ENCODE measurements at regions not wholly inside any gene's neighbourhood (a gene's known extent, or its start where the extent isn't known, plus 50 kb on each side); places are given as distances from the start of the nearest gene placed in this dataset.

DNA sequence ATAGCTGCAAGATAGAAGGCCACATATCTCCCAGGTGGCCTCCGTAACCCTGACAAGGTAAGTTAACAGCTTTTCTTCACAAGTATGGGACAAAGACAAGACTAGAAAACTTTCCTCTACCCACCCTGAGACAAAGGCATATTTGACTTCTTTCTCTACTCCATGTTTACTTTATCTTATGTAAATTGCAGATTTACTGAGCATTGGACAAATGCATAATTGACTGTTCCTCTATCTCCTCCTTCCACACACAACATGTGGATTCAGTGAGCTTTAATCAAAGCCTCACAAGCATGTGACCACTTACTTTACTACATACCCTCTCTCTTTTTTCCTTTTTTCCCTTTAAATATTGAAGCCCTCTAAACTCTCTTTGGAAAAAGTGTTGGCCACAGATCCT, 289.1 kb upstream of the TMTC1 start:
- TF ChIP-seq EP300 (IDR thresholded peaks at IDR 0.05) (no peak), POLR2A (IDR thresholded peaks at IDR 0.05) (no peak), POLR2AphosphoS5 (IDR thresholded peaks at IDR 0.05) (no peak)
- TF ChIP-seq, protein P1, sequence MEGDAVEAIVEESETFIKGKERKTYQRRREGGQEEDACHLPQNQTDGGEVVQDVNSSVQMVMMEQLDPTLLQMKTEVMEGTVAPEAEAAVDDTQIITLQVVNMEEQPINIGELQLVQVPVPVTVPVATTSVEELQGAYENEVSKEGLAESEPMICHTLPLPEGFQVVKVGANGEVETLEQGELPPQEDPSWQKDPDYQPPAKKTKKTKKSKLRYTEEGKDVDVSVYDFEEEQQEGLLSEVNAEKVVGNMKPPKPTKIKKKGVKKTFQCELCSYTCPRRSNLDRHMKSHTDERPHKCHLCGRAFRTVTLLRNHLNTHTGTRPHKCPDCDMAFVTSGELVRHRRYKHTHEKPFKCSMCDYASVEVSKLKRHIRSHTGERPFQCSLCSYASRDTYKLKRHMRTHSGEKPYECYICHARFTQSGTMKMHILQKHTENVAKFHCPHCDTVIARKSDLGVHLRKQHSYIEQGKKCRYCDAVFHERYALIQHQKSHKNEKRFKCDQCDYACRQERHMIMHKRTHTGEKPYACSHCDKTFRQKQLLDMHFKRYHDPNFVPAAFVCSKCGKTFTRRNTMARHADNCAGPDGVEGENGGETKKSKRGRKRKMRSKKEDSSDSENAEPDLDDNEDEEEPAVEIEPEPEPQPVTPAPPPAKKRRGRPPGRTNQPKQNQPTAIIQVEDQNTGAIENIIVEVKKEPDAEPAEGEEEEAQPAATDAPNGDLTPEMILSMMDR (IDR thresholded peaks at IDR 0.05), result no peak

Data from sigmoid colon (tissue), 4 donors.